ENCODE measurements at regions not wholly inside any gene's neighbourhood (a gene's known extent, or its start where the extent isn't known, plus 50 kb on each side); places are given as distances from the start of the nearest gene placed in this dataset.

DNA sequence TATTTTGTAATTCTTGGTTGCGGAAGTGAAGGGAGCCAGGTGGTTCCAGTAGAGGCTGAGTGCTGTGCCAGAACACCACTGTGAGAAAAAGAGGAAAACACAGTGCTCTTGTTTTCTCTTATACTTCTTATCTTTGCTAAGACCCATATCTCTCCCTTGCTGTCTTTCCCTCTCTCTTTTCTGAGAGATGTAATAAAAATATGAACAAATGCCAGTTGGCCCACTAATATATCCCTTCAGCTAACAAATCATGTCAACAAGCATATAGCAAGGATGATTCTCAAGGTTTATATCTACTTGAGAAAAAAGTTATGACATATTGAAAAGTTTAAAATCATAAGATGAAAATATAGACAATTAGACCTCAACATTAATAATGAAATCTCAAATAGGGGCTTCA is 758.3 kb downstream of the HDGFL1 start:
- DNase-seq = no peak

DNA sequence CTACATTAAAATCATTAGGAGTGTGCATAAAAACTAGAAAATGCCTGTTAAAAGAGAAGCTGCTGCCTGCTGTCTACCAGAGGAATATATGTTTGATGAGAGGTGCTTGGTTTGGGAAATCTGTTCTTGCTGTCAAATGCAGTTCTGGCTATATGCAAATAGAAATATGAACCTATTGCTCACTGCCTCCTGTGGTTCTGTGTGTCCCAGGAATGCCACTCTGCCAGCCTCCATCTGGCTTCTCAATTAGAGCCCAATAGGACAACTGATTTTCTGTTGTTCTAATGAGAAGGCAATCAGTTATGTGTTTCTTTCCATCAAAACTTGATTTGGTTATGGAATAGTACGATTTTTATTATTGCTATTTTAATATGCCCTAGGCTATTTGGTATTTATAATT is 759.7 kb downstream of the HDGFL1 start:
- DNase-seq = no peak

DNA sequence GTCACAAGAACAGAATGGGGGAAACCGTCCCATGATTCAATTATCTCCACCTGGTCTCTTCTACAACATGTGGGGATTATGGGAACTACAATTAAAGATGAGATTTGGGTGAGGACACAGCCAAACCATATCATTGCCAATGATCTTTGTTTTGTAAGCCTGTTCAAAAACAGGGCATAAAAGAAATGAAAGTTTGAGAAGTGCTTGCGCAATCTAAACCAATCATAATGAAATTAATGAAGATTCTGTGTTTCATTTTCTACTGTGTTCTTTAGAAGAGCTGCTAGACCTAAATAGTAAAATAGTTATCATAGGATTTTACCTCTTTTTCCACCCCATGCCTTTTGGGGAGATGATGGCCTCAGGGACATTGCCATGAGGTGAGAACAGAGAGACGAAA is 761.3 kb downstream of the HDGFL1 start:
- DNase-seq = no peak

DNA sequence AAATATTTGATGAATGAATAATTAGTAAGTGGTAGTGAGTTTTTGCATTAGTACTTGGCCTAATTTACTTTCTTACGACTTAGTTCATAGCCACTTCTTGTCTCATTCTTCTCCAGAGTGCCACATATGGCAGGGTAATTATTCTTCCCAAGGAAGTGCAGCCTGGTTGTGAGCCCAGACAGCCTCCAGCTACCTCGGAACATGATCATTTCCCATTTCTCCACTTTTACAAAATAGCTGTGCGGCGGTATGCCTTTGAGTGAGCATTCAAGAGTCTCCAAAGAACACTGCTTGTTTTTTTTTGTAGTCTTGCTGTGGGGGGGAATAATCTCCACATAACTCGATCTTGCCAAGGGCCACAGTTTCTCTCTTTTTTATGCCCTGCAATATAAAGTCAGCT is 765.0 kb downstream of the HDGFL1 start:
- no peak for DNase-seq

DNA sequence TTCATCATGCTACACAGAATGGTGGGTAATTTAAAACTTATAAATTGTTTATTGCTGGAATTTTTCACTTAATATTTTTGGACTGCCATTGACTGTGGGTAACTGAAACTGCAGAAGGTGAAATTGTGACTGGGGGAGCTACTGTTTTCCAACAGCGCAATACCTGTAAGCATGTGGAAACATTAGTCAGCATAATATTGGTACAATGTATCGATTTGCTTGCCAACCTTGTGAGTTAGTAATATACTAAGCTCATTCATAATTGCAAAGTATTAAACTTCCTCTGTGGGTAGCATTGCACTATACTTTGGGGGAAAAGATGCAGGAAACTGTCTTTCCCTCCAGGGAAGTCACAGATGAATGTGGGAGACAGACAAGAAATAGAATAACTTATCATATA is 766.5 kb downstream of the HDGFL1 start:
- DNase-seq = no peak

DNA sequence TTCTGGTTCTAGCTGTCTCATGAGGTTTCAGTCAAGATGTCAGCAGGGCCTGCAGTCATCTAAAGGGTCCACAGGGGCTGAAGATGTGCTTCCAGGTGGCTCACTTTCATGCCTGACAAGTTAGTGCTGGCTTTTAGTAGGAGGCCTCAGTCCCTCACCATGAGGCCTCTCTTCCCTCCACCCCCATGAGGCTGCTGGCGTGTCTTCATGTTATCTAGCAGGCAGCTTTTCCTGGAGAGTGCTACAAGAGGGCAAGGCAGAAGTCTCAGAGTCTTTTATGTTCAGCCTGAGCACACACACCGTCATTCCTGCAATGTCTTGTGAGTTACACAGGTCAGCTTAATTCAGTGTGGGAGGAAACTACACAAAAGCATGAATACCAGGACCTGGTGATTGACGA is 769.9 kb downstream of the HDGFL1 start:
- DNase-seq = no peak

DNA sequence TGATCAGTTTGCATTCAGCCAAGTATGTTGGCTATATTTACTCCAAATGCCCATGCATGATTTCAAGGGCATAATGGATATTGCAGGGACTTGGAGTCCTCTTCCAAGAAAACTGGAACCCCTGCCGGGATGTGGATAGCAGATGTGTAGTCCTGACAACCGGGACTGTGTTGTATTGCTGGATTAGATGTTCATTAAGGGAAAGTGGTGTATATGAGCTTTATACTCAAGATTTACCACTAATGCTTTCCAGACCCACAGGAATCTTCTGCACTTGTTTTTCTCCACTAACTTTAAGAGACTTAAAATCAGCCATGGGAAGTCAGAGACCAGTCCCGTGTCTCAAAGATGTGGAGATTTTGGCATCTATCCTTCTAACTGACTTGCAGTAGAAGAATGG is 770.9 kb downstream of the HDGFL1 start:
- DNase-seq = no peak

DNA sequence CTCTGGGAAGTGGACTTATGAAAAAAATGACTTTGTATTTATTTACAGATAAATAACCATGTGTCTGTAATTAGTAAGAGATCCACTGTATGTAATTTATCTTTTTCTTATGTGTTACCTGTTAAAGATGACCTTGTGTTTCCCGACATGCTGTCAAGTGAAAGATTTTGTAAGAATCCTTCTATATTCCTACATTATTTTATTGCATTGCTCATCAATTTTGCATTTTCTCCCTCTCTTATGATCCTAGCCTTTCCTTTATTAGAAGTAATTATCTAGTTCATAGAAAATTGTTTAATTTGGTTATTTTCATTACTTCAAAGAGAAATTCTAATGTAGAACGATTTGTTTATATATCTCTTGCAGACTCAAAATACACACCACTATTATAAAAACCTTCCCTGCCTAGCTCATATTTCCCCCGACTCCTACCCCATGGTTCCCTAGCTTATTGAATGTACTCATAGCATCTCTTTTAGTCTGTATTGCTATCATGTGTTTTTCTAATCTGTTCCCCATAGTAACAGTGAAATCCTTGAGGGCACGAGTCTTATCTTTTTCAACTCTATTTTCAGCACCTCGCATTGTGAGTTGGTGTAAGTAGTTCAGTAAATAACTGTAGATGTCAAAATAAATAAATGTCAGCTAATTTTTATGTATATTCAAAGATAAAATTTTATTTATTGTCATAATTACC is 774.4 kb downstream of the HDGFL1 start:
- no peak for DNase-seq

DNA sequence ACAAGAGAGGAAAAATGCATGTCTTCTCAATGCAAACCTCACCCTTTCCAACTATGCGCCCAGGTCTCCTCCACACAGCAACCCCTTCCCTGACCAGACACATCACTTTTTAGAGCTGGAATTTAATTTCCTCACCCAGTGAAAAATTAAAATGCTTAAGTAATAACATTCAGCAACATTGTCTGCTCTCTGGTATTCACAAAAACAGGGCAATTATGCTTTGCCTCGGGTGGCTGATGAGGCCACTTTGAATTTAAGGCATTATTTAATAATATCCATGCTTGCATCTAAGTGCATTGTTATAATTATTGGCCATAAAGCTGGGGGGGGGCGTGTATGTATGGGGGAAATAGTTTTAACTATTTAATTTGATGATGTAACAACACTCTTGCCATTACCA is 777.8 kb upstream of the NRSN1 start:
- no peak for DNase-seq

DNA sequence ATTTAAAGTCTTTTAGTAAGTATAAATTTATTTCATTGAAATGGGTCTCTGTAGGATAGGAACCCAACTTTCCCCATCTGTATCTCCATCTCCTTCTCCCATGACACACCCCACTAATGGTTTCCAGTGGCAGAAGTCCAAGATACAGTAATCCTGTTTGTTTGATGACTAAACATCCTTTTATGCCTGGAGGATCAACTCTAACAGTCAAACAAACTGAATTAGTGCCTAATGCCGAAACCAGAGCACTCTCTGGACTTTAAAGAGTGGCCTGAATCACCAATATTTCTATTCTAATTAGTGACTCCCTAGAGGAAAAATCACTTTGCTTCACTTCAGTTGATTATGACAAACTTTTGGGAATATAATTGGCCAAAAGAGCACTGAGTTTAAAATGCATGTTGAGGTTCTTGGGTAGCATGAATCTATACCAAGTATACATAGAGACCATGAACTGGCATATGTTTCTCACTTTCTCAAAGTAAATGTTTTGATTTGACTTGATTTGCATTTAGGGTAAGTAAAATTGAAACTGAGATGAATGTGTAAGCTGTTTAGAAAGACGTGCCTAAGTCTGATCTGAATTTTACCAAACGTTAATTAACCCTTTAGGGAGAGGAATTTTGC is 776.4 kb upstream of the NRSN1 start:
- no peak for DNase-seq

DNA sequence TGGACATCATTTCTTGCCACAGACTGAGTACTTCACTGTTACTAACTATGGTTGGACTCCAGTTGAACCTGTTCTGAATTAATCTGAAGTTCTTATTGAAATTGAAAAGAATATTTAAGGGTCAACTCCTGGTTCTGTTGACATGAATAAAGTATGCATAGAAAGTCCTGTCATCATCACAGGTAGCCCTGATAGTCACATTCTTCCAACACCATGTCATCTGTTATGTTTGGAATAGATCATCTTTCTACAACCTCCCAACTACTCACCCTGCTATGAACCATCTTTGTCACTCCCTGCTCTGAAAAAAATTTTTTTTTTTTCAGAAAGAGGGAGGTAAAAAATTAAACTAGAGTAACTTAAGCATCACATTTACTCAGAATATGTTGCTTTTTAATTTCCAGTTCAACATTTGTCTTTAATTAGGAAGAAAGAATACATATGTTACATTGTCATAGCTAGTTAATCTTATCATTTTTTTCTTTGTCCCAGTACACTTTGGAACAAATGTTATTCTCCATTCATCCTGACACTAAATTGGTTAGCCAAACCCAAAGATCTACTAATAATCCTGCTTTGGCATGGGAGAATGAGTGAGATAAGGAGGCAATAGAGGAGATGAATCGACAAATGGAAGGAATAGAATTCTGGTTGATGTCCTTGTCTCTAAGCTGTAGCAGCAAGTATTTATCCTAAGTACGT is 775.1 kb upstream of the NRSN1 start:
- DNase-seq = no peak

DNA sequence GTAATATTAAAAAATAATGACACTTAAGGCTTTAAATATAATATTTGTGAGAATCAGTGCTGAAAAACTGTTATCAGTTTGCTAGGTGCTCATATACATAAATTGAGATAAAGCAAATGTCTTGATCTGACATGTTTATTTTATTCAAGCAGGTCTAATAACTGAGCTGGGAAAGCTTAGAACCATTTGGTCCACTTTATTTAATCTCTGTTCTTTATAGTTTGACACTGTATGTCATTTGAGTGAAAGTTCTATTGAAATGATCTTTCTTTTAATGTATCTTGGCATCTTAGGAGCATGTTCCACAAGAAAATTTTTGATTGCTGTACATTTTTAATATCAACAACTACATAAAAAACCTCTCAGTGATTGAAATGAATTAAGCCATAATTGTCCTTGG is 772.0 kb upstream of the NRSN1 start:
- no peak for DNase-seq

DNA sequence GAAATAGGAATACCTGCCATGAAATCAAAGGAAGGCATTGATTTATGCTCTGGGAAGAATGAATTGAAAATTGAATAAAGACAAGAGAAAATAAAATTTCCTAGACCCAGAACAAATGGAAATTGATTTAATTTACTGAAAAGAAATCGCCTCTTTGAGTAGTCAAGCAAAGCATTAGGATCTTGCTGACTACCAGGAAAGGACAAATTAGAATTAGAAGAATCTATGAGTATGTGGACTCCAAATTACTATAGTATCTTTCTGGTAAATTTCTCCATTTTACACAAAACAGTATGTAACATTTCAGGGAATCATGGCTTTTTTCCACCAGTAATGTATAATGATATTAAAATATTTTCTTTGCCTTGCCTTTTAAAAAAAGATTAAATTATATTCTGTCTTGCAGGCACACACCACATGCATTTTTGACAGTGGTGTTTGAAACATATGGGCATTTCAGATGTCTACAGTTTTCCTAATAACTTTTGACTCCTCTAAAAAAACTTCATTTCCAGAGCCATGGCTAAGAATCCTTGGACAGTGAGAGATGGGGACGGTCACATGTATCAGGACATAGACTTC is 768.7 kb upstream of the NRSN1 start:
- no peak for DNase-seq

DNA sequence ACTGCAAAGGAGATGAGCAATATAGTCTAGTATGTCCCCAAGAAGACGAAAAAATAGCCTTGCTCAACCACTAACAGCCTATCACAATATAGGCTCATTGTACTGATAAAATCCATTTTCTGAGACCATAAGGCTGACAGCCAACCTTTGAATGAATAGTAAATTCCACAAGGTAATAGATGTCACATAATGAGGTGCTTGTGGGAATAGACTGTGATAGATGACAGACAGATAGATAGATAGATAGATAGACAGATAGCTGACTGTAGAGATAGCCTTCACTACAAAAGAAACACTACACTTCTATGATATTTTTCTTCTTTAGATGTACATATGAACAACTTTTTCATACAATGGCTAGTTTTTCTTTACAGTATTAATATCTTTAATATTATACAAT is 760.3 kb upstream of the NRSN1 start:
- DNase-seq = no peak

DNA sequence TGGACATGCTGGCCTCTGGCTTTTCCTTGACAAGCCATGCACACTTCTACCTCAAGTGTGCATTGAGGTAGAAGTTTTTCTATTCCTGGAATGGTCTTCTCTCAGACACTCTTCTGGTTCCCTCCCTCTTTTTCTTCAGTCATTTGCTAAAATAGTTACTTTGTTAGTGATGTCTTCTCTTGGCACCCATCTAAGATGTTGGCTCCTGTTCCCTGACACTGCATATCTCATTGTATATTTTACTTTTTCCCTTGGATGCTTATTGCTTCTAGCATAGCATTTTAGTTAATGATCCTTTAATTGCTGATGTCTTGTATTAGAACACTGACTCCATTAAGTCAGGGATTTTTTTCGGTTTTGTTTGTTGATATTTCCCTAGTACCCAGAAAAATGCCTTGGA is 758.7 kb upstream of the NRSN1 start:
- DNase-seq = no peak

DNA sequence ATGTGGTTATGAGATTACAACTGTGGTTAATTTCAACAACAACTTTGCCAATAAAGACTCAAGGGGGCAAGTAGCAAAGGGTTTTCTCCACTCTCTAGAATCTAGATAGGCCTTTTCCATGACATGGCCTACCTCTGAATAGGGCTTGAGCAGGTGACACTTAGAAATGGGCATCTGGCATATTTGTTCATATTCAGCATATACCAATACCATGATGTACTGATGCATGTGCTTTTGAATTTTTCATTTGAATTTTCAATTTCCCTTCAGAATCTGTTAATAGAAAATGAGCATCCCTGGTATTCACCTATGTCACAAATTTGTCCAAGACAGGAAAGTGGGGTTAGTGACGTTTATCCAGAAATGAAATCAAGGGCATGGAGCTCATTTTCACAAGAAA is 757.5 kb upstream of the NRSN1 start:
- DNase-seq = no peak

DNA sequence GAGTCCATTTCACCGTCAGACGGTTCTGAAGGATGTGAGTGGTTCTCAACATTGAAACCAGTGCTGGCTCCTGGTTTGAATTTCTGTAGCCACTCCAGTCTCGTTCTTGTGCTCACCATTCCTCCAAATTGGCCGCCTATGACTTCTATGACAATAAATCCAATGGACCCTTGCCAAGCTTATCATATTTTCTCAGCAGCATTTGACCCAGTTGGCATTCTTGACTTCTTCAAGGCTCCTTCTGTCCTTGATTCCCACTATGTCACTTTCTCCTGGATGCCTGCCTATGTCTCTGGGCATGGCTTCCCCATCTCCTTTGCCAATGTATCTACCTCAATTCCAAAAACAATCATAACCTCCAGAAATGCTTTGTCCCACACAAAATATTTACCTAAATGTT is 756.0 kb upstream of the NRSN1 start:
- no peak for DNase-seq

DNA sequence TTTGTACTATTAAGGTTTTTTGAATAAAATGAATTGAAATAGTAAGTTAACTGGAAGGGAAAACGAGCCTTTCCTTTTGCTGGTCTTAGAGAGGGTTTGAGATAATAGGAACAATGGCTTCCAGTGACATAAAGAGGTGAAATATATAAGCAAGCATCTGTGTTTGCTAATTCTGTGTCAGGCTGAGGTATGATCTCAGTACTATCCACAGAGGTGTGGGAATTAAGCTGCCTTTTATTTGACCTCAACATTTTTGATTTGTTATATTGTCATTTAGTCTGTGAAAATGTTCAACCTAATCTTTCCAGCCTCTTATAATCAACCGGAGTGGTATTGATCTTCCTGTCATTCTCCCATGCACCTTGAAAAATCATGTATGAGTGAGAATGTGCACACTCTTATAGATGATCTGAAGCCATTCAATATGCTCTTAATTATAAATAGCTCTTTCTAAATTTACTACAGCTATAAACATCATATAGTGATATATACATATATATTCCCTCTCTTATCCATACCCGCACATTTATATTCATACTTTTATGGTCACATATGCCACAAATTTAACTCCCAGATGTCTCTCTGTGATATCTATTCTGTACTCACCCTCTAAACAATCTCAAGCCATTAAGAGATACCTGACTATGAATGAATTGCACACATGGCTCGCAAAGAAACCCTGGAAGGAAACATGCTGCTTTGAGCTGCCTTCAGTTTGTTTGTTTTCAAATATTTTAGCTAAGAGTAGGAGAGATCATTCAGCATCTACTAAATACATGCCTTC is 754.7 kb upstream of the NRSN1 start:
- DNase-seq = no peak

DNA sequence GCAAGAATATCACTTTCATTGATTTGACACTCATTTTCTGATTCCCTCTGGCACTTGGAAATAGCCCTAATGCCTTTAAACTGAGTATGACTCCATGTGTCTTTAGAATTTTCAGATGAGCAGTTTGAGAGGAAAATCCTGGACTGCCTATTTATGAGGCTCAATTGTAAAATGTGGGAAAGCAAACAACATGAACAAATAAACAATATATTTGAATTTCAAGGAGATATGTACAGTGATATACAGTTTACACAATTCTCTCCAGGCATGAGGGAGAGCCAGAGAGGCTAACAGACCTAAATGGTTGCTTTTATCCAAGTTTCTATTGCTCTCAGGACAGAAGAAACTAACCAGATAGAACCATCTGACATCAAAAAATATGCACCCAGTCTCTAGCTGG is 748.2 kb upstream of the NRSN1 start:
- no peak for DNase-seq

DNA sequence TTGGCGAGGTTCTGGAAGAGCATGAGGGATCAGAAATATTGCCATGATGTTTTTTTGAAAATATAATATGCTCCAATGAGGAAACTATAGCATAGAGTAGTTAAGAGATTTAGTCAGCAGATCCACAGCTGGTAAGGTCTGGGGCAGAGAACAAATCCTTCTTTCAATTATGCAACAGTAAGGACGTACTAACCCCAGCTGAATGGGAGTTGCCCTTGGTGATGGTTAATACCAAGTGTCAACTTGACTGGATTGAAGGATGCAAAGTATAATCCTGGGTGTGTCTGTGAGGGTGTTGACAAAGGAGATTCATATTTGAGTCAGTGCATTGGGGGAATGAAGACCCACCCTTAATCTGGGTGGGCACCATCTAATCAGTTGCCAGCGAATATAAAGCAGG is 745.5 kb upstream of the NRSN1 start:
- DNase-seq = no peak

DNA sequence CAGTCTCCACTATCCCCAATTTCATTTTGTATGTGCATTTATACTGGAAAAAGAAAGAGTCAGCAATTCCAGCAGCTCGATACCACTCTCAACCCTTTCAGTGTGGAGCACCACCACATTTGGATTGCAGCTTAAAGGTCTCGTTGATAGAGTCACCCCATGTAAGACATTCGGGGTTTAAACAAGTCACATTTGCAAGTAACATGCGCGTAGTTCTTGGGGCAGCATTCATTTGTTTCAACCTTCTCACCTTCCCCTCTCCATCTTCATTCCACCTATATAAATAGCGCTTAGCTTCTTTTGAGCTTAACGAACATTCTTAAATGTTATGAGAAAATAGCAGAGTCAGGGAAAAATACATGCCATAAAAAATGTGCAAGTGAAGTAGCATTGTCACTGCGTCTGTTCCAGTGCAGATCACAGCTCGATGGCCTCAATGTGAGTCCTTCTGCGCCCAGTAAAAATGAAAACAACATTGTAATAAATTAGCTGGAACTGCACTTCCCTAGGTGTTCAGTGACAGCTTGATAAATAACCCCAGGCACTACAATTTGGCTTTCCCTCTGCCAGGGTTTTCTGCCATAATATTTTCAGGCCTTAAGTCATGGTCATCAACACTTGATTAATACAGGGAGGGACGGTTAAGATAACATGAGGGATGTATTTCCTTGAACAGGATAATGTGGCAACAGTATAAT is 737.8 kb upstream of the NRSN1 start:
- no peak for DNase-seq

DNA sequence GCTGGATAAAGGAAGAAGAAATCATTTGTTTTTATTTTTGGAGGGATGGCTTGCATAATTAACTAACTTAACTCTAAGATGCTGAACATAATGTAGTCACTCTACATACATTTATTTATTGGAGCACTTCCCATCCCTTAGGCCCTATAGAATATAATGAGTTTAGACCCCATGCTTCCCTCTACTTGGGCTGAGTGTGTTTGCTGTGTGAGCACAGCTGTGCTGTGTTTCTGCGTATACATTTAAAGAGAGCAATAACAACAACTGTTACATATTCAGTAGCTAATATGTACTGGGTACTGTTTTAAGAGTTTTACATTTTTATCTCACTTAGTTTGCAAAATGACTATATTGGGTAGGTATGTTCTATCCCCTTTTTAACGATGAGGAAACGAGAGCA is 736.6 kb upstream of the NRSN1 start:
- no peak for DNase-seq

DNA sequence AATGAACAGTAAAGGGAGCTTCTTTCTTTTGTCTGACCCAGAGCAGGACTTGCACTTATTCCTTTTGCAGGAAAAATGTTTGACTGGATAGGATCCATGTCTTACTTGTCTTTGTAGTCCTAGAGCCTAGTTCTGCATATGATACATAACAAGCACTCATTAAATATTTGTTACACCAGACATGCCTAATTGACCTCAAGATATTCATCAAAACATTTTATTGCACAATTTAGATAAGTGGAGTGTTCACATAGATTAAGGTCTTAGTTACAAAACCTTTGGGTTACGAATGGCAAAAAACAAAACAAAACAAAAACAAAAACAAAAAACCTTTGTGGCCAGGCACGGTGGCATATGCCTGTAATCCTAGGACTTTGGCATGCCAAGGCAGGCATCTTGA is 735.8 kb upstream of the NRSN1 start:
- no peak for DNase-seq

Measured in CD4-positive, alpha-beta T cell treated with Interleukin-21 for 1 hour (primary cell).